HG02943 (cell line): ENCODE measurements at regions not wholly inside any gene's neighbourhood (a gene's known extent, or its start where the extent isn't known, plus 50 kb on each side); places are given as distances from the start of the nearest gene placed in this dataset.

Source experiments
- ATAC-seq: cut with Tn5 transposase; IDR thresholded peaks from one replicate; pipeline ENCODE4 v1.9.1; 2021; ENCODE audit warnings: mild to moderate bottlenecking, low read depth, moderate library complexity; ENCODE audit not compliant: unreplicated experiment

DNA sequence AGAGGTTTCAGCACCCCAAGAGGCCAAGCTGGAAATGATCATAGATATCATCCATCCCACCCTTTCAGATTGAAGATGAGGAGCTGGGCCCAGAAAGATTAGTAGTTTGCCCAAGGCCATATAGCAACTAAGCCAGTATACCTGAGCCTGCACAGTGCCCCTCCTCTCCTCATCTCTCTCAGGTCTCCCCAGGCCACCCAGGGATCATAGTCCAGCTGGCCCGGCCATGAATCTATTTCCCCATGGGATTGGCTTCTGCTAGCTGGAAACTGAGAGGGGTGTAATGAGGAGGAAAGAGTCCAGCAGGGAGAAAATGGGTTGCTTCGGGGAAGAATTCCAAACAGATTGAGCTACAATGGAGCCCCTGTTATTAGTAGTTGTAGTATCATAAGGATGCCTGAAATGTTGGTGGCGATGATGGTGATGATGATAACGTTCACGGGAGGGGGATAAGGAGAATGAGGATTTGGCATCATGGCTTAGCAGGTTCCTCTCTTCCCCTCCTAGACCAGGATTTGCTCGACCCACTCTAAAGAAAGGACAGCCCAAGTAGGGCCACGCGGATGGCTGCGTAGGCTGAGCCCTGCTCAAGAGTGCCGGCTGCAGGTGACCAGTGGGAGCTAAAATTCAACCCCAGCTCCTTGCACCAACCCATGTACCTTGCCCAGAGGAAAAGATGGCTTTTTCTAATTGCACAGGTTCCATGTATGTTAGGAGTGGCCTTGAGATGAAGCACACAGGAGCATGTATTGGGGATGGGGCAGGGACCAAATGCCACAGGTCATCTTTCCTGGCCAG lies 117.8 kb upstream of the PJA1 start:
- no peak for ATAC-seq

DNA sequence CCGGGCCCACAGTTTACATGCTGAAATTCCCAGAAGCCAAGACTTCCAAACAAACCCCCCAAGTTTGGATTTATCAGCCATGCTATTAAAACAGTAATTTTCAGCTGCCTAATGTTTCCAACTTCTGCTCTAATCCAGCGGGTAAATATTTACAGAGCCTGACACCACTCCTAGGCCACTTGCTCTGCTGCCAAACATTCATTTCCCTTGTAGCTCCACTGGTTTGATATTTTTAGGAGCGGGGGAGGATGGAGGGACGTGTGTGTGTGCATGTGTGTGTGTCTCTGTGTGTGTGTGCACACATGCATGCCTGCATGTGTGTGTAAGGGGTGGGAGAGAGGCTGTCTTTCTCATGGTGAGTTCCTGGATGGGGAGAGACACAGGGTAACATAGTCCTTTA lies 115.7 kb upstream of the PJA1 start:
- no peak for ATAC-seq

DNA sequence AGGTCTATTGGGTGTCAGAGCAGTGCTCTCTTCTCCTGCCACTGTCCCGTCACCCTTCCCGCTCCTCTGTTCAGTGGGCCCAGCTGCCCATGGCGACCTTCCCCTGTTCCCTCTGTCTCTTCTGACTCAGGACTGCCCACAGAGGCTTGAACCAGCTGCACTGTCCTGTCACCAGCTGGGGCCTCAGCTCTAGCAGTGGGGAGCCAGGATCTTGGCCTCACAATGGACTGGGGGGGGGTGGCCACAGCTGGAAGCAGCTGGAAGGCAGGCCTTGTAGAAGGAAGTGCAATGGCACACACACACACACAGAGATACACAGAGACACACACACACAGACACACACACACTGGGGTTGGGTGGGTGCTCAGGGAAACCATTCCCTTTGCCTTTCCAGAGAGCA lies 114.0 kb upstream of the PJA1 start:
- ATAC-seq, result no peak

DNA sequence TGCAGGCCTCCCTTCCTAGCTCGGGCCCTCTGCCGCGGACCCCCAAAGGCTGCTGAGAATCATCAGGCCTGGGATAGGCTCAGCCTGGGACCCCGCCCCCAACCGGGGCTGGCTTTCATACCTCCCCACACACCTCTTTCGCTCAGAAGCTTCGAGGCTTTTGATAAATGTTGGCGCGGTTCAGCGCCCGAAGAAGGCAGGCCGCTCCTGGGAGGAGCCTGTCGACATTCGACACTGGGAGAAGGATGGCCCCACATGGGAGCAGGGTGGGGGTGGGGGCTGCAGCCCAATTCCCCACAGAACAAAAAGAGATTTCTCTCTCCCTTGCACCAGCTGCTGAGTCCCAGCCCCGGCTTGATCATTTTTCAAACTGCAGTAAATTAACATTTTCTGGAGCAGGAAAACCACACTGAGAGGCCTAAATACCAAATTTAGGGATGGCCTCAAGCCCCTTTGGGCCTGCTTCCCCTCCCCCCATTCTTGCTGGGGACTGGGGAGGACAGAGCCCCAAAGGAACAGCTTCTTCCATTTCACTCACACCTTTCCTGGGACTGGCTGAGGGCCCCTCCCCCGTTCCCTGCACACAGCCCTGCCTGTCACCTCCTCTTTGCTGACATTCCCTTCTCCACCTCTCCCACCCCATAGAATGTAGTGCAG lies 112.9 kb upstream of the PJA1 start:
- ATAC-seq, result no peak

DNA sequence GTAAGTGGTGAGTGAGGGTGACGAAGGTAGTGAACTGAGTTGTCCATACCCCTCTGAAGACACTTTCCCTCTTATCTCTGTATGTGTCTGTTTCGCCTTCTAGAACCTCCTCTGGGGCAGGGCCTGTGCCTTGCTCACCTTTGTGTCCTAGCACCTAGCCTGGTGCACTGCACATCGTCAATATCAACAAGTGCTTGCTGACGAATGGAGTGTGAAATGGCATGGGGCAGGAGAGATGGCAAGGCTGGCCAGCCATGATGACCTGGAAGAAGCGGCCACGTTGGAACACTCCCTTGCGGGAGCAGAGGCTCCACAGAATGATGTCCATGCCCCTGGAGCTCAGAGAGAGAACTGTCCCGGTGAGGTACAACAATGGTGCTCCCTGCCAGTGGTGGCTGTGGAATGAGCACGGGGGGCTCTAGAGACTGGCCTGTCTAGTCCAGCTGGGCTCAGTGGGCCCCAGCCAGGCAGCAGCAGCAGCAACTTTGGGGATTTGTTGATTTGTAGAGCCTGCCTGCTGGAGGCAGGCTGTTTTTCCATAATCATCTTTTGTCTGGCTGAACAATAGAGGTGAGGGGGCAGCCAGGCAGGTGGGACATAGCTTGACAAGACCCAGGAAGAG lies 112.2 kb upstream of the PJA1 start:
- ATAC-seq, result no peak

DNA sequence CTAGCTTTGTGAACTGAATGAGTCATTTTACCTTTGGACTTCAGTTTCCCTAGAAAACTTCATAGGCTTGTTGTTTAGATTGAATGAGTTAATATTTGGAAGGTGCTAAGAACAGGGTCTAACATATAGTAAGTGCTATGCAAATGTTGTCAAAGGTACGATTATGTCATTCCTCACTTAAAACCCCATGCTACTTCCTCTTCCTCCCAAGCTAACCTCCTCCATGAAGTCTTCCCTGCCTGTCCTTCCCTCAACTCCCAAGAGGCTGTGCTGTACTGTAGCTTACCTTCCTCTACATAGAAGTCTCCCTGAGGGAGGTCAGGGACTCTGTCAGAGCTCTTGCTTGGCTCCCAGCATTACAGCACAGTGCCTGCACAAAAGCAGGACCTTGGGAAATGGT lies 103.4 kb upstream of the PJA1 start:
- ATAC-seq, result no peak

DNA sequence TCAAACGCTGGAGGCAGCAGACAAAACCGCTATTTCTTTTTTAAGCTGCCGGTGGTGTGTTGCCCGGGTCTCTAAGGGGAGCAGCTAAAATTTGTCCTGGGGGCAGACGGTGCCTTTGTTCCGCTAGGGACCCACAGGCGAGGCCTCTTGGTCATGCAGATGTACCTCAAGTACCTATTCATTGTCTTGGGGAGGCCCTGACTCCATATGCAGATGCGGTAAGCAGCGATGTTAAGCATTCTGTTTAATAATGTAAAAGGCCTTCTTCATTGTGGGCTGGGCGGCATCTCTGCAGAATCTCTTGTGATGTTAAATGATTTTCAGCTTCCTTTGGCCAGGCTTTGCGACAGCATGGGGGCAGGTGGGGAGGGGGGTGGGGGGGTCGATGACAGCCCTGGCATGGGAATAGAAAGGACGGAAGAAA lies 98.9 kb upstream of the PJA1 start:
- no peak for ATAC-seq

DNA sequence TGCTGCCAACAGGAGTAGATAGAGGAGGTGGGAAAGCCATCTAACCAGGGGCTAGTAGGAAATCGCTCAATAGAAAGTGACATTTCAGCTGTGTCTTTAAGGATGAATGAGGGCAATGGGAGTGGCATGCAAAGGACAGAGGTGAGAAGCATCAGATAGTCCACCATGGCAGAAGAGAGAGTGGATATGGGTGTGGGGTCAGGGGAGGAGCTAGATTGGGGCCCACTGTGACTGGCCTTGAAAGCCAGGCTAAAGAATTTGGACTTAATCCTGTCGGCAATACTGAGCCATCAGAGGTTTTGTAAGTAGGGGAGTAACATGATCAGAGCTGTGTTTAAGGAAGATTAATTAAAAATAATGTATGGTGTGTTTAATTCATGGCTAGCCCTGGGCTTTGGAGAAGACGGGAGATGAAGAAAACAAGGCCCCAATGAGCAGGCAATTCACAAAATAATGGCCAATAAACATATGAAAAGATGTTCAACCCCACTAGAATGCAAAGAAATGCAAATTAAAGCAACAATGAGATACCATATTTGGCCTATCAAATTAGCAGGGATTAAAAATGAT lies 98.1 kb upstream of the PJA1 start:
- ATAC-seq, result no peak

DNA sequence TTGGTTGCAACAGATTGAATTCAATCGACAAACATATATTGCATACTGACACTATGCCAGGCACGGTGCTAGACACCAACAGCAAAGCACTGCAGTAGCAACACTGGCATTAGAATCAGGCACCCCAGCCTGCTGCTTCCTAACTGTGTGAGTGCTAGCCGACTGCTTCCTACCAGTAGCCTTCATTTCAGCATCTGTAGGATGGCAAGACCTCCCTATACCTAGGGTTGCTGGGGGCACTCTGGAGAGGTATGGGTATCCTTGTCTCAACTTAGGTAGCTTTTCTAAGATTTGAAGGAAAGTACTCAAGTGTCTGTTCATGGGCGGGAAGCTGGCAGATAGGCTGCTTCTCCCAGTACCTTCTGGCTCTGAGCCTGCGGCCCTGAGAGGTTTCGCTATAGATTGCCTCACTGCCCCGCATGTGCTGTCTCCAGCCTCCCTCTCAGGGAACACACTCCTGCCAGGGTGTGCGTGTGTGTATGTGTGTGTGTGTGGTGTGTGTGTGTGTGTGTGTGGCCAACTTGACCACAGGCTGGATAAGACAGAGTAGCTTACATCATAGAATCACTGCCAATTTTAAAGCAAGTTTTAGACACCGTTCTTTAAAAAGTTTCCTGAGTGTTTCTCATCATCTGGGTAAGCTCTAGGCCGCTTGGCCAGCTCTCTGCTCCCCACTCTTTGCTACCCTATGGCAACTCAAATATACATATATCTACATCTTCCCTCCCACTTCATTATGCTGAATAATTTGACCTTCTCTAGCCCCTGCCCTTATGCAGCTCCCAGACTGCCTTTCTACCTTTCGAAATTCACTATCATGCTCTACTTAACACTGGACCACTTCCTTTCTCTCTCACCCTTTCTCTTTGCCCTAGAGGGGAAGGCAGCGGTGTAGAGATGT lies 97.0 kb upstream of the PJA1 start:
- ATAC-seq, result no peak

DNA sequence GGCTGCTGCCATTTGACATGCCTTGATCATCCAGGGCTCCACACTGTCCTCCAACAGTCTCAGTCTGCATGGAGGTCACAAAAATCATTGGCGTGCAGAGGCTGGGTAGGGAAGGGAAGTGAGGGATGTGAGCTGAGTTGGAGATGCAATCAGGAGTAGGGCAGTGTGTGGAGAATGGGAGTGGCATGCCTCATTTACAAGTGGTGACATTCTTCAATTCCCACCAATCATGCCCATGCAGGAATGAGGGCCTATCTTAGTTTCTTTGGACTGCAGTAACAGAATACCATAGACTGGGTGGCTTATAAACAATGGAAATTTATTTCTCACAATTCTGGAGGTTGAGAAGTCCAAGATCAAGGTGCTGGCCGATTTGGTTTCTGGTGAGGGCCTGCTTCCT lies 94.9 kb upstream of the PJA1 start:
- no peak for ATAC-seq

DNA sequence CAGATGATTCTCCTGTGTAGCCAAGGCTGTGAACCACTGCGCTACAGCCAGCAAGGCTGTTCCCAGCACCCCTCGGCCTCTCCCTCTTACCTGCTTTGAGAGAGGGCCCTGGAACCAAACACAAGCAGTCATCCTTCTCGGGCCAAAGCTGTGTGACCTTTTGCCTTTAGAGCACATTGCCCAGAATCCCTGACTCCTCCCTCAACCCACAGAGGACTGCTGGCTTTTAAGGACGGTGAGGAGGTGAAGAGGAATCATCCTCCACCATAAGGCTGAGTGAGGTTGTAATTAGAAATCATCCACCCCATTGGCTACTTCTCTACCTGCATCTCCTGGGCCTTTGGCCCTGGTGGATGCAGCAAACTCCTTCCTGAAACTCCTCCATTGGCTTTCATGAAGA lies 93.6 kb upstream of the PJA1 start:
- no peak for ATAC-seq

DNA sequence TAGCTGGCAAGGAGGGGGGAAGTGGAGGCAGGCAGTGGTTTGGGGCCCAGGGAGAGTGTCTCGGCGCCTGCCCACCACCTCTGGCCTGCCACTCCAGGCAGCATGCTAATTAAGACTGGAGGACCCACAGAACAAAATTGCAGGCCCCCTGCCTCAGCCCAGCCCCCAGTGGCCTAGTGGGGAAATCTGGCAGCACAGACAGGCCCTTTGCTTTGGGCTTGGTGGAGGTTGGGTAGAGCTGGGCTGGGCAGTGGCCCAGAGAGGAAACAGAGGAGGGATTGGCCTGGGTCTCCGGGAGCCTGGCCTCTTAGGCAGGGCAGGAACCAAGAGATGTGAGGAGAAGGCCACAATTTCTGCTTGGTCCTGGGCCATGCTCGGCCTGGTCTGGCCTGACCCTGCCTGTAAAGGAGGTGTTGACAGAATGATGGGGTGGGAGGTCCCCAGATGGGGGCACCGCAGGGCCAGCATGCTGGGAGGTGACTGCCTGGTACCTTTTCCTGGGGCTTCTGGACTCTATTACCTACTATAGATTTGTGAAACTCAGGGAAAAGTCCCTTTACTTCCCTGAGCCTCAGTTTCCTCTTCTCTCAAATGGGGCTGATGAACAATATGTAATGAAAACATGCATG lies 92.4 kb upstream of the PJA1 start:
- ATAC-seq, result no peak

DNA sequence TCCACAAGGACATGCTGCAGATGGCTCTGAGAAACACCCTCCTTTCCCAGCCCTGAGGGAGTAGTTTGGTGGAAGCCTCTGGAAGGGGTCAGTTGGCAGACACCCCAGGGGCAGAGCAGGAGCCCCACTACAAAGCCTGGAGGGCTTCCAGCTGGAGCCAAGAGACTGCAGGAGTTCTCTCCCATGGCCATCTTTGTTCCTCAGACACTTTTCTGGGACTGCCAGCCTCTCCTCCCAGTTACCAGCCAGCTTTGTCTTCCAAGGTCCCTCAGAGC lies 91.0 kb upstream of the PJA1 start:
- ATAC-seq, result no peak

DNA sequence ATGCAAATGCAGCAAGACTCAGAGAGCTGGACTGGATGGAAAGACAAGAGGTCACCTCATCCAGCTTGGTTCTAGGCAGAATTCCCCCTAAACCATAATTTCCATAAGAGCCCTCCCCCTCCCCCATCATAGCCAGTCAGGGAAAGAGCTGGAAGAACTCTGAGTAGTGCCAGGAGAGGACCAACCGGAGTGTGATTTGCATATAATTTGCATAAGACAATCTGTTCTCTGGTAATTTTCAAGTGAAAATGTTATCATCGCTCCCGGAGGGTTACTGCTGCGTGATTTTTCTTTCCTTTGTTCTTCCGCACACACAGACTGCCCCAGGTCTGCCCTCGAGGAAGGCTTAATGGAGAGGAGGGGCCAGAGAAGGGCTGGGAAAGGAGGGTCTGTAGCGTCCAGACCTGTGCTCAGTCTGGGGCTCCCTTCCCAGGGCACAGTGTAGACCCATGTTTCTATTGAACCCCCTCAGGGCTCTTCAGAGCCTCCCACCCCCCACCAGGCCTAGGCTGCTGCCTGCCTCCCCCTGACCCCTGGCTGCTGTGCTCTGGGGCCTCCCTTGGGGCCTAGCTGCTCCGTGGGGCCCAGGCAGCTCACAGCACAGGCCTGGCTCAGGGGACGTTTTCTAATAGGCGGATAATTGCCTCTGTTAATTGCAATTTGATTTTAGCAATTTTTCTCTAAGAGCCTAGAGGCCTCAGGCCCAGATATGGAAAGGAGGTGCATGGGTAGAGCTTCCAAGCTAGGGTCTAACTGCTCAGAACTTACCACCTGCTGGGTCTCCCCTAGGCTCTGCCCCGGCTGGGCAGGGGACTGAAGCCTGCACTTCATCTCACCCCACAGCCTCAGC lies 90.4 kb upstream of the PJA1 start:
- no peak for ATAC-seq

DNA sequence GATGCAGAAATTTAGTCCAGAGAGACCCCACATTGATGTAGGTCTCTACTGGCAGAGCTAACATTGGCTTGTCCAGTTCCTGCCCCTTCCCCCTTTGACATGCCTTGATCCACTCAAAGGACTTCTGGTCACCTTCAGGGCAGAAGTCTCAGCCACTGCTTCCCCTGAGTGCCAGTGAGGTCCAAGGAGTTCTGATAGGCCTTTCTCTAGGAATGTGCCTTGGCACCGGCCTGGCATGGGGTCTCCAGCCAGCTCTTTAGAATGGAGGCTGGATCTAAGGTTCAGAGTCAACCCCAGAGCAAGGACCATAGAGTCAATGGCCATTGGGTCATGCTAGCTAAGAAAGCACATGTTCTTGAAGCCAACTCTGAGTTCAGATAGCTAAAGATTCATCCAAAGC lies 88.6 kb upstream of the PJA1 start:
- no peak for ATAC-seq

DNA sequence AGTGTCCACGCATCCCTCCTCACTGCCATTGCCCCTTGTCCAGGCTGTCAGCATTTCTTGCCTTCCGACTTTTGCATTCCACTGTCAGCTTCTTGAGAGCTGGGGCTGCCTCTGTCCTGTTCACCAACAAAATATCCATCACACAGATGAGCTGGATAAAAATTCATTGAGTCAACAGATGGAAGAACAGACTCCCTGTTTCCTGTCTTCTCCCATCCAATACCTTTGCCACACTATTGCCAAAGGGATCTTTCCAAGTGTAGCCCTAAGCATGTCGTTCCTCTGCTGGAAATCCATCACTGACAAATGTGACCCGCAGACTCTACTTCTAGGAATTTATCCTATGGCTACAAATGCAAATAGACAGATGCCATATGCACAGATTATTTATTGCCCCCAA lies 78.0 kb upstream of the PJA1 start:
- no peak for ATAC-seq

DNA sequence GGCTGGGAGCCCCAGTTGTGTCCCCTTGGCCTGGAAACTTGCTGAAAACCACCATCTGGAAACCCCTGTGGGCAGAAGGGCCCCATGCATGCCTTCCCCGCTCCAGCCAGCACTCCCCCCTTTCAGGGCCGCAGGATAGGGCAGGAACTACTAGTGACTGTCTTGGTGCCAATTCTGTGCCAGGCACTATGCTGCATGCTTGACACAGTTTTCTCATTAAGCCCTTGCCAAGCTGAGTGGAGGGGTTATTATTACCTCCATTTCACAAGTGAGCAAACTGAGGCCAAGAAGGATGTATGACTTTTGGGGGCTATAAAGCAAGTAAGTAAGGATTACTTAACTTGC lies 73.6 kb upstream of the PJA1 start:
- ATAC-seq, result no peak

DNA sequence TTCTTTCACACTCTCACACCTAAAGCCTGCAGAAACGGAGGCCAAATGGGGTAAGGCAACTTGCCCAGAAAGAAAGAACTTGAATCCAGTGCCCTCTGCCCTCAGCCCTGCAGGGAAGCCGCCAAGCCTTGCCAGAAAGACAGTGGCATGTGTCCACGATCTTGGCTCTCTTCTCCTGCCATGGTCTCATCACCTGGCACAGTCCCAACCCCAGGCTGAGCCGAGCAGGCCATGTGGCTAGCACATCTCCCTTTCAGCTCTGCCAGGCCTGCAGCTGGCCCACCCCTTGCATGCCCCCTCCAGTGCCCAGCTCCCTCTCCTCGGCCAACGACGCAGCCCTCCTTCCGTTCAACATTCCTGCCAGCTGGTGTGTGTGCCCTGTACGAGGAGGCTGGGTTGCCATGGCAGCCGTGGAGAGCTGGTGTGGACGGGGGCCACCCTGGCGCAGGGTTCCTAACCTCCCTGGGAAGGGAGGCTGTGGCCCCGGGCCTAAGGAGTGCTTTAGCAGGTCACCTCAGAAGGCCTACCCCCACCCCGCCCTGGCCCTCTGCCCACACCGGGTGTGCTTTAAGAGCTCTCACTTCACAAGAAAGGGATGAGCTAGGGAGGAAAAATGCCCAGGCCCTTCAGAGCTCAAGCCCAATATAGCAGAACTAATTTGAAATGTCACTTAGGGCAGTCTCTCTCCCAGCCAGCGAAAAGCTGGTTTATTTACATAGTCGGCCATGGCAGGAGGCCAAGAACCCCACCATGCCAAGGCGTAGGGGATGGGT lies 73.0 kb upstream of the PJA1 start:
- no peak for ATAC-seq

DNA sequence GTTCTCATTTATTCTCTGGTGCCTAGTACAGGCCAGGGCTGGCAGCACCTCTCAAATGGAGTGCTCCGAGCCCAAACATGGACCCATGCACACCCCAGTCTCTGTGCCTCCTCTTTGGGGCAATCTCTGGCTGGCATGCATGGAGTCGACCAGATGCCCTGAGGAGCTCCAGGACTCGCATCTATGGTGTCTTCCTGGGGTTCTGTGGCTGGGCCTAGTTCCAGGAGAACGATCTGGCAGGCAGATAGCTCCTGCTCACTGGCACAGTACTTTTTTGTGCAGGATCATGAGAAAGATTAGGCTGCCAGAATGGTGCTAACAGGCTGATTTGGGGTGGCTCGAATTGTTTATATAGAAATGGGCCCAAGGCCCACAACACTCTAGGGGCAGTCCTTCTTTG lies 72.0 kb upstream of the PJA1 start:
- ATAC-seq, result no peak
